KMS-11 (cell line): ENCODE measurements at regions not wholly inside any gene's neighbourhood (a gene's known extent, or its start where the extent isn't known, plus 50 kb on each side); places are given as distances from the start of the nearest gene placed in this dataset.

Source experiments
- H2AFZ ChIP-seq: fragments of 200-600 bp; sonication (generic); 2 replicates; pipeline ENCODE4 v1.6.1; 2016; ENCODE audit warnings: antibody characterized with exemption, mixed run types, low read depth
- H3K27ac ChIP-seq: fragments of 200-600 bp; sonication (generic); 2 replicates; pipeline ENCODE4 v1.6.1; 2016; ENCODE audit warnings: mild to moderate bottlenecking, mixed run types
- H3K27me3 ChIP-seq: fragments of 200-600 bp; sonication (generic); 2 replicates; pipeline ENCODE4 v1.6.1; 2017; ENCODE audit warnings: mild to moderate bottlenecking, low read depth, mixed run types, moderate library complexity; ENCODE audit not compliant: insufficient read depth
- H3K36me3 ChIP-seq: fragments of 200-600 bp; sonication (generic); 2 replicates; pipeline ENCODE4 v1.6.1; 2017; ENCODE audit warnings: mild to moderate bottlenecking, mixed run types; ENCODE audit not compliant: insufficient read depth
- H3K4me1 ChIP-seq: fragments of 200-600 bp; sonication (generic); 2 replicates; pipeline ENCODE4 v1.6.1; 2016; ENCODE audit warnings: mild to moderate bottlenecking, low read depth, mixed run types; ENCODE audit not compliant: poor library complexity, severe bottlenecking
- H3K4me2 ChIP-seq: fragments of 200-600 bp; sonication (generic); 2 replicates; pipeline ENCODE4 v1.7.0; 2016; ENCODE audit warnings: mild to moderate bottlenecking, mixed run types
- H3K4me3 ChIP-seq: fragments of 200-600 bp; sonication (generic); IDR thresholded peaks from 2 replicates; pipeline ENCODE4 v1.6.1; 2017; ENCODE audit warnings: low read depth, low read length, mixed read lengths; ENCODE audit not compliant: insufficient read depth
- H3K79me2 ChIP-seq: fragments of 200-600 bp; sonication (generic); 2 replicates; pipeline ENCODE4 v1.6.1; 2016; ENCODE audit warnings: low read depth, mixed run types; ENCODE audit not compliant: insufficient read depth
- H3K9ac ChIP-seq: fragments of 200-600 bp; sonication (generic); 2 replicates; pipeline ENCODE4 v1.6.1; 2016; ENCODE audit warnings: mild to moderate bottlenecking, mixed run types
- H4K20me1 ChIP-seq: fragments of 200-600 bp; sonication (generic); 2 replicates; pipeline ENCODE4 v1.6.1; 2016; ENCODE audit warnings: mild to moderate bottlenecking, mixed run types; ENCODE audit not compliant: insufficient read depth
- TF ChIP-seq, protein P1 (sequence below): fragments of 200-600 bp; sonication (generic); conservative IDR thresholded peaks from 2 replicates; pipeline ENCODE4 v1.6.1; 2017; ENCODE audit warnings: low read depth, mild to moderate bottlenecking, antibody characterized with exemption, low read length, moderate library complexity, mixed read lengths

DNA sequence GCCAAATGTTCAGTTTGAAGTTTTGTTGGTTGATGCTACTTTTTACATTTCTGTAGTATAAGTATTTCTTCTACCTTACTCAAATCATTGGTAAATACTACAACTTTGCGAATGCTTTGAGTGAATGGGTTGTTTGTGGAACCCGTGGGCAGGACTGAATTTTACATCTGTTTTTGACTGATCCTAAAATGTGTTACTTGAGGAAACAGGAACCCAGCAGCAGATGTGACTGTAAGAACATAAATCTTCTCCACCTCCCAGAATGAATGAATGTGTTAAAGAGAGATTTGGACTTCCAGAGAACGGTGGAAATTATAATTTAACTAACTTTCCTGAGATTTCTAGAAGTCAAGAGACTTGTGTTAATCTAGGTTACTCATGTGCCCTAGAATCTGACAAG lies 728.5 kb upstream of the MARCKS start:
- no peaks in the 10 kb centered on the region for H3K36me3 ChIP-seq
- H3K4me2 ChIP-seq, result no peak overlapping the region
- no peak overlapping the region for H3K27ac ChIP-seq
- no peak overlapping the region for H3K9ac ChIP-seq
- H4K20me1 ChIP-seq, result no peaks in the 10 kb centered on the region
- no peak overlapping the region for H3K4me3 ChIP-seq
- no peaks in the 10 kb centered on the region for H3K4me1 ChIP-seq
- H3K79me2 ChIP-seq, result no peaks in the 10 kb centered on the region
- no peak overlapping the region for H2AFZ ChIP-seq
- H3K27me3 ChIP-seq, result no peaks in the 10 kb centered on the region
- TF ChIP-seq, protein P1, sequence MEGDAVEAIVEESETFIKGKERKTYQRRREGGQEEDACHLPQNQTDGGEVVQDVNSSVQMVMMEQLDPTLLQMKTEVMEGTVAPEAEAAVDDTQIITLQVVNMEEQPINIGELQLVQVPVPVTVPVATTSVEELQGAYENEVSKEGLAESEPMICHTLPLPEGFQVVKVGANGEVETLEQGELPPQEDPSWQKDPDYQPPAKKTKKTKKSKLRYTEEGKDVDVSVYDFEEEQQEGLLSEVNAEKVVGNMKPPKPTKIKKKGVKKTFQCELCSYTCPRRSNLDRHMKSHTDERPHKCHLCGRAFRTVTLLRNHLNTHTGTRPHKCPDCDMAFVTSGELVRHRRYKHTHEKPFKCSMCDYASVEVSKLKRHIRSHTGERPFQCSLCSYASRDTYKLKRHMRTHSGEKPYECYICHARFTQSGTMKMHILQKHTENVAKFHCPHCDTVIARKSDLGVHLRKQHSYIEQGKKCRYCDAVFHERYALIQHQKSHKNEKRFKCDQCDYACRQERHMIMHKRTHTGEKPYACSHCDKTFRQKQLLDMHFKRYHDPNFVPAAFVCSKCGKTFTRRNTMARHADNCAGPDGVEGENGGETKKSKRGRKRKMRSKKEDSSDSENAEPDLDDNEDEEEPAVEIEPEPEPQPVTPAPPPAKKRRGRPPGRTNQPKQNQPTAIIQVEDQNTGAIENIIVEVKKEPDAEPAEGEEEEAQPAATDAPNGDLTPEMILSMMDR, result no peak

DNA sequence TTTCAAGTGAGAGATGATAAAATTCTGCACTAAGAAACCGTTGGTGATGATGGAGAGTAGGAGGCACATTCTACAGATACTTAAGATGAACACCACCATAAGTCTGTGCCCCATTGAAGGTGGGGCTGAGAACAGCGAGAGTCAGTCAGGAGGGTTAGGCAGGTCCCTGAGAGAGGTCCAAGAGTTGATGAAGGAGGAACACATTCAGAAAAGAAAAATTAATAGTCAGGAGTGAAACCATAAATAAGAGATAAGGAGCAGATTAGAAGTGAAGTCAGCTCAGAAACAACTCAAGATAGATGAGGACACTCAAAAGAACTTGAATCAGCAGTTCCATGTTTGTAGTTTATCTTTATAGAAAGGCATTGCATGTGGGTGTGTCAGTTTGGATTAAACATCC lies 727.2 kb upstream of the MARCKS start:
- TF ChIP-seq, protein P1, result no peak
- H3K36me3 ChIP-seq, result no peaks in the 10 kb centered on the region
- H3K4me3 ChIP-seq, result no peak overlapping the region
- no peak overlapping the region for H2AFZ ChIP-seq
- H3K4me1 ChIP-seq, result no peaks in the 10 kb centered on the region
- no peak overlapping the region for H3K27ac ChIP-seq
- H3K9ac ChIP-seq, result no peak overlapping the region
- no peaks in the 10 kb centered on the region for H4K20me1 ChIP-seq
- H3K79me2 ChIP-seq, result no peaks in the 10 kb centered on the region
- H3K4me2 ChIP-seq, result no peak overlapping the region
- no peaks in the 10 kb centered on the region for H3K27me3 ChIP-seq

DNA sequence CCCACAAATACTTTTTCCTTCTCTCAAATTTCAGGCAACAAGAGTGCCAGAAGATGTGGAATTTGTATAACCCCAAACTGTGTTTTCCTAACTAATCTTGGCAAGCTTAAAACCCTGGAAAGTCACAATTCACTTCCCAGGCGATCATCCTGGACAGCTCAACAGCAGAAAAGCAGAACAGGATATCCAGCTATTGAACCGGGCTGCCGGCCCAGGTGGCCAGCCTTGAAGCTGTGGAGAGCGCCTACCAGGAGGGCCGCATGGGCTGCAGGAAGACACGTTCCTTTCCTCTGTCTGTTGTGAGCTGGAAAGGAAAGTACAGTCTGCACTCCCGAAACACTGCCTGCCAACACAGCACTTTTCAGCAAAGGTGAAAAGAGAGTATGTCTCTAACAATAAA lies 719.7 kb upstream of the MARCKS start:
- H3K9ac ChIP-seq, result no peak overlapping the region
- no peak overlapping the region for H3K4me3 ChIP-seq
- no peaks in the 10 kb centered on the region for H3K4me1 ChIP-seq
- H3K79me2 ChIP-seq, result no peaks in the 10 kb centered on the region
- no peaks in the 10 kb centered on the region for H3K27me3 ChIP-seq
- TF ChIP-seq, protein P1, result no peak
- H3K36me3 ChIP-seq, result no peaks in the 10 kb centered on the region
- H3K4me2 ChIP-seq, result no peak overlapping the region
- H2AFZ ChIP-seq, result no peak overlapping the region
- H4K20me1 ChIP-seq, result no peaks in the 10 kb centered on the region
- H3K27ac ChIP-seq, result no peak overlapping the region

DNA sequence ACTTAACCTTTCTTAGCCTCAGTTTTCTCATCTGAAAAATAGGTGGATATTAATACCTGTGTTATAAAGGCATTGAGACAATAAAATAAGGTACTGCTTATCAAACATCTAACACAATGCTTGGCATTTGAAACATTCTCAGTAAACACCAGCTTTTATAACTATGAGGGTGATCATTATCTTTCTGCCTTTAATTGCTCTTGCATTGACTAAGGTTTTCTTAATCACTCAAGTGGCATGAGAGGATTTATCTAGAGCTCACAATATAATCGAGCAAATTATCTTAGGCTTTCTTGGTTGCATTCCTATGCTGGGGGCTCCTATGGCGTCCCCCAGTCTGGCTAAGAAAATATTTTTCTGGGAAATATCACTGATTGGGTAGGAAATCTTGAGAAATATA lies 716.4 kb upstream of the MARCKS start:
- Histone ChIP-seq H3K79me2 (no peaks in the 10 kb centered on the region), H3K9ac (no peak overlapping the region), H3K36me3 (no peaks in the 10 kb centered on the region), H3K4me1 (no peaks in the 10 kb centered on the region), H3K27me3 (no peaks in the 10 kb centered on the region), H2AFZ (no peak overlapping the region), H4K20me1 (no peaks in the 10 kb centered on the region), H3K4me3 (no peak overlapping the region), H3K27ac (no peak overlapping the region), H3K4me2 (no peak overlapping the region)
- TF ChIP-seq, protein P1, result no peak

DNA sequence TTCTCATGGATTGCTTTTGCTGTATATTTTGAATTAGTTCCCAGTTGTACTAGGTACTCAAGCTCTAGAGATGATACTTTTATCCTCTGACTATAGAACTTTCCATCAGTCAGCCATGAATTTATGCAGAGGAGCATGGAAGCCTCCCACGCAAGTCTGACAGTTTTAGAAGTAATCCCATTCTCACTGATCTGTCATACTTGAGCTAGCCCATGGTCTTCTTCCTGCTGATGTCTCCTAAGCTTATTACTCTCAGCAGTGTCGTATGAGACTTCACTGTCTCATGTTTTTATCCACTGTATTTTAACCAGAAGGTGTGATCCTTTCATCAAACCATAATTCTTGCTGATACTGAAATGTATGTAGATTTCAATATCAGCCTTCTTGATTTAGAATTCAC lies 715.2 kb upstream of the MARCKS start:
- Histone ChIP-seq H3K4me2 (no peak overlapping the region), H3K36me3 (no peaks in the 10 kb centered on the region), H4K20me1 (no peaks in the 10 kb centered on the region), H2AFZ (no peak overlapping the region), H3K27ac (no peak overlapping the region), H3K79me2 (no peaks in the 10 kb centered on the region), H3K4me1 (no peaks in the 10 kb centered on the region), H3K27me3 (no peaks in the 10 kb centered on the region), H3K9ac (no peak overlapping the region), H3K4me3 (no peak overlapping the region)
- TF ChIP-seq, protein P1, result no peak
